ENCODE measurements at regions not wholly inside any gene's neighbourhood (a gene's known extent, or its start where the extent isn't known, plus 50 kb on each side); places are given as distances from the start of the nearest gene placed in this dataset.
A peak's percentile ranks its signal among the peaks of the same experiment; 100 is the strongest.

DNA sequence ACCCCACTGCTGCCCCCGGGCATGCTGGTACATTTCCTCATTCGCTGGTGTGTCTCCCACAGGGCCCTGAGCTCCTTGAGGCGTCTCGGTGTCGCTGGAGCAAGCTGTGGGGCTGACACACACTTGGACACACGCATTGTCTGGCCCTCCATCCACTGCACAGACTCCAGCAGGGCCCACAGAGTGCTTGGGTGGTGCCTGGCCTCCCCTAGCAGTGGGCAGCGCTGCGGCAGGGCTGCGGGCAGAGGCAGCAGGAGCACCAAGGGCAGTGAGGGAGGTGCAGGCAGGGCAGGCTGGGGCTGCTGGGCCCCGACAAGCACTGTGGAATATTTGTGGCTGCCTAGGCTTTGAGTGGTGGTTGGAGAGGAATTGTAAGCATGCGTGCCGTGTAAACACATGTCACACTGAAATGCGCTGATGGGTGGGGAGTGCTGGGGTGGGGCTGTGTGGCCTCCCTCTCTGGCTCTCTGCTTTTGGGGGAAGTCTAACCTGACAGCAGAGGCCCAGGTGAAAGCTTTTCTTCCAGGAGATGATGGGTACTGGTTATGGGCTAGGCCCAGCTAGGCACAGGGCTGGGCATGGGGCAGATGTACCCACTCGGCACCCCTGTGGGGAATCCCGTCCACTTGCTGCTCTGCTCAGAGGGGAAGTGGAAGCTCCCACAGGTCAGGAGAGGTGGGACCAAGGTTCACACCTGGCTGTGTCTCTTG is 55.5 kb upstream of the HS6ST1 start:
- H3K27ac ChIP-seq, result no peak overlapping the region
- ATAC-seq, result no peak
- intact Hi-C loops (cut with DNase I), result no loop called here
- H3K4me3 ChIP-seq, result no peak overlapping the region
- H3K9me3 ChIP-seq, result no peaks in the 10 kb centered on the region
- 73% methylated on average over 4 of the region's 15 CpGs for WGBS (ENCODE audit: insufficient coverage, low coverage, low lambda C conversion rate, missing lambda C conversion rate)
- no peaks in the 10 kb centered on the region for H3K27me3 ChIP-seq
- TF ChIP-seq, protein P1, sequence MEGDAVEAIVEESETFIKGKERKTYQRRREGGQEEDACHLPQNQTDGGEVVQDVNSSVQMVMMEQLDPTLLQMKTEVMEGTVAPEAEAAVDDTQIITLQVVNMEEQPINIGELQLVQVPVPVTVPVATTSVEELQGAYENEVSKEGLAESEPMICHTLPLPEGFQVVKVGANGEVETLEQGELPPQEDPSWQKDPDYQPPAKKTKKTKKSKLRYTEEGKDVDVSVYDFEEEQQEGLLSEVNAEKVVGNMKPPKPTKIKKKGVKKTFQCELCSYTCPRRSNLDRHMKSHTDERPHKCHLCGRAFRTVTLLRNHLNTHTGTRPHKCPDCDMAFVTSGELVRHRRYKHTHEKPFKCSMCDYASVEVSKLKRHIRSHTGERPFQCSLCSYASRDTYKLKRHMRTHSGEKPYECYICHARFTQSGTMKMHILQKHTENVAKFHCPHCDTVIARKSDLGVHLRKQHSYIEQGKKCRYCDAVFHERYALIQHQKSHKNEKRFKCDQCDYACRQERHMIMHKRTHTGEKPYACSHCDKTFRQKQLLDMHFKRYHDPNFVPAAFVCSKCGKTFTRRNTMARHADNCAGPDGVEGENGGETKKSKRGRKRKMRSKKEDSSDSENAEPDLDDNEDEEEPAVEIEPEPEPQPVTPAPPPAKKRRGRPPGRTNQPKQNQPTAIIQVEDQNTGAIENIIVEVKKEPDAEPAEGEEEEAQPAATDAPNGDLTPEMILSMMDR (IDR thresholded peaks at IDR 0.05), result no peak
- TF ChIP-seq POLR2A (IDR thresholded peaks at IDR 0.05), result no peak
- DNase-seq, result peak in 2 of 3 donors; percentile 9 to 28
- H3K4me1 ChIP-seq, result no peaks in the 10 kb centered on the region
- H3K36me3 ChIP-seq, result no peaks in the 10 kb centered on the region

DNA sequence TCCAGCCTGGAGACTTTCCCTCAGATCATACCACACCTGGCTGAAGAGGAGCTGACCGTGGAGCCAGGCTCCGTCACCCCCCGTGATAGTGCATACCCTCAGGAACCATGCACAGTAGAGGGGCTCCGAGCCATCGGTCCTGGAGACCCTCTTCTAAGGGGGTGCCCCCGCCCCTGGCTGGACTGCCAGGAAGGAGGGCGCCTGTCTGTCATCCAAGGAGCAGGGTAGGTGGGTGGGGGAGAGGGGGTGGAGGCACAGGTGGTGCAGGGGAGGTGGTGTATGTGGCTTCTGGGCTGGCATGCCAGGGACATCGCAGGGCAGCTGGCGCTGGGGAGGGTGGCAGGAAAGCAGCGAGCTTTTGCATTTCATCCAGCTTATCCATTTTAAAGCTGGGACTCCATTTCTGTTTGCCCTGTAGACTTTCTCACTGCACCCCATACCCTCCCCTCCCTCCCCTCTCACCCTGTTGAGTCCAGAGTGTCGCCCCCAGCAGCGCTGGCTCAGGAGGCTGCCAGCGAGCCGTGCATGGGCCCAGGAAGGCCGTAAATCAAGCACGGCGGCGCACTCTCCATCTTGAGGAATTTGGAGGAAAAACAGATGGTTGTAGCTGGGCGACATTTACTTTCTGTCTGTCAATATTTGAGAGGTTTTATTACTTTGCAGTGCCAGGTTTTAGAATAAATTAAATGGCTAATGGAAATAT is 56.2 kb upstream of the HS6ST1 start:
- Histone ChIP-seq H3K36me3 (no peaks in the 10 kb centered on the region), H3K4me1 (no peaks in the 10 kb centered on the region), H3K27ac (no peak overlapping the region), H3K27me3 (no peaks in the 10 kb centered on the region), H3K4me3 (no peak overlapping the region), H3K9me3 (no peaks in the 10 kb centered on the region)
- DNase-seq (peak in 2 of 3 donors; percentile 13 to 39), ATAC-seq (no peak)
- 88% methylated on average over 12 of the region's 19 CpGs for WGBS (ENCODE audit: insufficient coverage, low coverage, low lambda C conversion rate, missing lambda C conversion rate)
- no peak for TF ChIP-seq POLR2A (IDR thresholded peaks at IDR 0.05)
- TF ChIP-seq, protein P1 (IDR thresholded peaks at IDR 0.05), result no peak
- intact Hi-C loops (cut with DNase I), result no loop called here

DNA sequence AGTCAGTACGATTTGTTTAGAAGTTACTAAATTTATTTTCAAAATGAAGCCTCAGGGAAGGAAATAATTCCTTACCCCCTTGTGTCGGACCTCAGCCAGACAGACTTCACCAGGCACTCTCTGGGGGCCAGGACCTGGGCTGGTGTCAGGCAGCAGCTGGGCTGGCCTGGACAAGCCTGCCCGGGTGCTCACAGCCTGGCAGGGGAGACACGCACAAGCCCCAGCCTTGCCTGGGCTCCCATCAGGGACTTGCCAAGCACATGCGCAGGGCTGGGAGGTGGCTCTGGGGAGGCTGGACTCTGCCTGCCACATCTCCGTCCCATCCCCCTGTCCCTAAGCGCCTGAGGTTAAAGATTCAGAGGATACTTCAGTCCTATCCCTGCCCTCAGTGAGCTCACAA is 56.8 kb upstream of the HS6ST1 start:
- Histone ChIP-seq H3K4me3 (no peak overlapping the region), H3K36me3 (no peaks in the 10 kb centered on the region), H3K4me1 (no peaks in the 10 kb centered on the region), H3K27me3 (no peaks in the 10 kb centered on the region), H3K9me3 (no peaks in the 10 kb centered on the region), H3K27ac (no peak overlapping the region)
- DNase-seq (peak in 1 of 3 donors; percentile 13), ATAC-seq (no peak)
- intact Hi-C loops (cut with DNase I), result no loop called here
- no peak for TF ChIP-seq POLR2A (IDR thresholded peaks at IDR 0.05)
- TF ChIP-seq, protein P1 (IDR thresholded peaks at IDR 0.05), result no peak
- WGBS (ENCODE audit: insufficient coverage, low coverage, low lambda C conversion rate, missing lambda C conversion rate), result 79% methylated on average over 3 of the region's 7 CpGs

DNA sequence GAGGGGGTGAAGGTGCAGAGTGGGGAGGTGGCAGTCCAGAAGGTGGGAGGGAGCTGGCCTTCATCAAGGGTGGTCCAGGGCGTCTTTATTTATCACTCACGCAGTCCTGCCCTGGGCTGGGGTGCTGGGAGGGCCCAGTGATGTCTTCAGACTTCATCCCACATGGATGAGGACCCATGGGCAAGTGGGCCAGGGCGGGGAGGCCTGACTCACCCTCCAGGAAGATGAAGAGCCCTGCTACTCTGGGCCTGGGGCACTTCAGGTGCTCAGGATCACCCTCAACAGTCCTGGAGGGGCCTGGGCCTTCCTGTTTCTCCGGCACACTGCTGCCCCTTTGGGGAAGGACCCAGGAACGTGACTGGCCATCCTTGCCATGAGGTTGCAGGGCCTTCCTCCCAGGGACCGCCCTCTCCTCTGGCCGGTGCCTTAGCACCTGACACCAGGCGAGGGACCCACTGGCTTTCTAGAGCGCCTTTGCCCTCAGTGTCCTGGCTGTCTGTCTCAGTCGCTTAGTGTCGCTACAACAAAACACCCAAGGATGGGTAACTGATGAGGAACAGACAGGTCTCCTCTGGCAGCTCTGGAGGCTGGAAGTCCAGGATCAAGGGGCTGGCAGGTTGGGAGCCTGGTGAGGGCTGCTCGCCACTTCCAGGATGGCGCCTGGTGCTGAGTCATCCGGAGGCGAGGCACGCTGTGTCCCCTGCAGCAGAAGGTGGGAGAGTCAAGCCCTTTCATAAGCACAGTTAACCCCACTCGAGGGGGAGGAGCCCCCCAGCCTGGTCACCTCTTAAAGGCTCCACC is 57.8 kb upstream of the HS6ST1 start:
- H3K9me3 ChIP-seq, result no peaks in the 10 kb centered on the region
- no peak overlapping the region for H3K4me3 ChIP-seq
- no peaks in the 10 kb centered on the region for H3K36me3 ChIP-seq
- TF ChIP-seq POLR2A (IDR thresholded peaks at IDR 0.05), result no peak
- TF ChIP-seq, protein P1 (IDR thresholded peaks at IDR 0.05), result no peak
- H3K4me1 ChIP-seq, result no peaks in the 10 kb centered on the region
- intact Hi-C loops (cut with DNase I), result no loop called here
- no peaks in the 10 kb centered on the region for H3K27me3 ChIP-seq
- peak; percentile 12 to 28 (median 24) for DNase-seq
- no peak overlapping the region for H3K27ac ChIP-seq
- WGBS (ENCODE audit: insufficient coverage, low coverage, low lambda C conversion rate, missing lambda C conversion rate), result 94% methylated on average over 3 of the region's 17 CpGs
- ATAC-seq, result no peak

All from right lobe of liver (tissue), 6 donors.